A673 (cell line): ENCODE measurements at regions not wholly inside any gene's neighbourhood (a gene's known extent, or its start where the extent isn't known, plus 50 kb on each side); places are given as distances from the start of the nearest gene placed in this dataset.

Source experiments
- BruUV-seq: library from RNA; stranded (reverse); fragments of 400-500 nt; replicated peaks from 2 replicates; lab custom pipeline; 2021; lab: Mats Ljungman, UMichigan
- CTCF ChIA-PET: fragments of 300-600 bp; sonication (Branson Sonifier 250); formaldehyde crosslinking; loops from one replicate; lab custom pipeline; 2022; ENCODE audit warnings: antibody characterized with exemption; lab: Charles Lee
- POLR2A ChIA-PET: fragments of 300-600 bp; sonication (Branson Sonifier 250); formaldehyde crosslinking; loops from one replicate; lab custom pipeline; 2022; ENCODE audit warnings: antibody characterized with exemption; ENCODE audit not compliant: low non-redundant PET; lab: Charles Lee
- DNase-seq: peaks from one replicate; pipeline ENCODE4 v3.0.0-alpha.2; 2015; ENCODE audit warnings: low spot score
- H3K27ac ChIP-seq: fragments of 200-600 bp; sonication (generic); 2 replicates; pipeline ENCODE4 v1.5.1; 2016; ENCODE audit warnings: mixed run types, low read depth, mild to moderate bottlenecking, mixed read lengths, antibody characterized with exemption, low read length; ENCODE audit not compliant: poor library complexity, severe bottlenecking
- H3K27me3 ChIP-seq: fragments of 200-600 bp; sonication (generic); replicated peaks from 2 replicates; pipeline ENCODE4 v1.6.1; 2017; ENCODE audit warnings: mixed run types, low read depth, mild to moderate bottlenecking, mixed read lengths, antibody characterized with exemption, low read length; ENCODE audit not compliant: insufficient read depth, poor library complexity
- H3K36me3 ChIP-seq: fragments of 200-600 bp; sonication (generic); 2 replicates; pipeline ENCODE4 v1.6.1; 2016; ENCODE audit warnings: mixed run types, mild to moderate bottlenecking, mixed read lengths, antibody characterized with exemption, low read length; ENCODE audit not compliant: insufficient read depth, poor library complexity, severe bottlenecking
- H3K4me1 ChIP-seq: fragments of 200-600 bp; sonication (generic); 2 replicates; pipeline ENCODE4 v1.6.1; 2017; ENCODE audit warnings: mixed run types, mild to moderate bottlenecking, mixed read lengths, antibody characterized with exemption, low read length; ENCODE audit not compliant: insufficient read depth, poor library complexity, severe bottlenecking
- H3K4me3 ChIP-seq: fragments of 200-600 bp; sonication (generic); 2 replicates; pipeline ENCODE4 v1.5.1; 2016; ENCODE audit warnings: low read depth, mixed run types, mild to moderate bottlenecking, mixed read lengths, low read length; ENCODE audit not compliant: poor library complexity, severe bottlenecking
- H3K9me3 ChIP-seq: fragments of 200-600 bp; sonication (generic); 2 replicates; pipeline ENCODE4 v1.6.1; 2016; ENCODE audit warnings: mixed run types, low read depth, mild to moderate bottlenecking, mixed read lengths, antibody characterized with exemption, low read length; ENCODE audit not compliant: poor library complexity, severe bottlenecking
- EZH2 ChIP-seq: fragments of 200-600 bp; sonication (generic); IDR thresholded peaks from 2 replicates; pipeline ENCODE4 v1.6.1; 2017; ENCODE audit warnings: borderline replicate concordance, low read depth, mild to moderate bottlenecking, mixed read lengths, antibody characterized with exemption, low read length; ENCODE audit not compliant: poor library complexity, severe bottlenecking
- intact Hi-C: fragments of 100-400 bp; cut with micrococcal nuclease; formaldehyde crosslinking; loops from one replicate; pipeline ENCODE4 v1.10.0; 2022; ENCODE audit not compliant: unreplicated experiment
- TF ChIP-seq, protein P1 (sequence below): fragments of 300-800, 200-600 bp; sonication (generic); conservative IDR thresholded peaks from 2 replicates; pipeline ENCODE4 v1.5.1; 2017; ENCODE audit warnings: low read depth, mild to moderate bottlenecking, antibody characterized with exemption, low read length, moderate library complexity, mixed read lengths

DNA sequence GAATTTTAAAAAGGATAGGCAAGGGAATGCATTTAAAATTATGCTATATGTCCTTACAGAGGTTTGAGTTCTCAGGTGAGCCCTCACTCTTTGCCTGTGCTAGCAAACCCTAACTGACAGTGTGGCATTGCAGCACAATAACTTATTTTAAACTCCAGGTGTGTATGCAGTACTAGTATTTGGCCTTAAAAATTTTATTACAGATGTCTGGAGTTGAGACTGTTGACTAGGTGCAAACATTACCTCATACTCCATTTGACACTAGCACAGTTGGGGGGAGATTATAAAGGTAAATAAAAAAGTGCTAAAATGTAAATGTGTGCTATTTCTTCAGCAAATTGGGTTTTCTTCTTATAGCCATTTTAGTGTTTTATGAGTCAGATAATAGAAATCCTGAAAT lies 407.7 kb downstream of the SH3GL2 start:
- CTCF ChIA-PET, result no interaction called here

DNA sequence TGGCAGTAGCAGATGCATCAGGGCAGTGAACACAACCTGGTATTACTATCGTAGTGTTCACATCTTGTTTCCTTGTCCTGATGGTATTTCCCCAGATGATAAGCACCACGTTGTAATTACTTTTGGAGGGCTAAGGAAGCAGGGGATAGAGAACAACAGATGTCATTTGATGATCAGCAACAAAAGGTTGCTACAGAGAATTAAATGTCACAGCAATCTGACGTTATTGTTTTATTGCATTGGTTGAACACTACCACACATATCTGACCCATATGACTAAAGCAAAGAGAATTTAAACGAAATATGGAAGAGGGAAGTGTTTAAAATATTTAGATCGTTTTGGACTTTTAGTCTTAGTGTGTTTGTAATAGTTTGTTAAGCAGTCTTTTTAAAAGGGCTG lies 408.3 kb downstream of the SH3GL2 start:
- Histone ChIP-seq H3K4me3 (no peak overlapping the region), H3K36me3 (no peaks in the 10 kb centered on the region), H3K27me3 (no peaks in the 10 kb centered on the region), H3K9me3 (no peaks in the 10 kb centered on the region), H3K4me1 (no peaks in the 10 kb centered on the region), H3K27ac (no peak overlapping the region)
- POLR2A ChIA-PET, result no interaction called here
- no peak for DNase-seq
- intact Hi-C loops, result loop anchor here (5.0 kb wide), 1 partner anchor 995 kb away; no protein-coding TSS in a partner anchor
- TF ChIP-seq, protein P1, sequence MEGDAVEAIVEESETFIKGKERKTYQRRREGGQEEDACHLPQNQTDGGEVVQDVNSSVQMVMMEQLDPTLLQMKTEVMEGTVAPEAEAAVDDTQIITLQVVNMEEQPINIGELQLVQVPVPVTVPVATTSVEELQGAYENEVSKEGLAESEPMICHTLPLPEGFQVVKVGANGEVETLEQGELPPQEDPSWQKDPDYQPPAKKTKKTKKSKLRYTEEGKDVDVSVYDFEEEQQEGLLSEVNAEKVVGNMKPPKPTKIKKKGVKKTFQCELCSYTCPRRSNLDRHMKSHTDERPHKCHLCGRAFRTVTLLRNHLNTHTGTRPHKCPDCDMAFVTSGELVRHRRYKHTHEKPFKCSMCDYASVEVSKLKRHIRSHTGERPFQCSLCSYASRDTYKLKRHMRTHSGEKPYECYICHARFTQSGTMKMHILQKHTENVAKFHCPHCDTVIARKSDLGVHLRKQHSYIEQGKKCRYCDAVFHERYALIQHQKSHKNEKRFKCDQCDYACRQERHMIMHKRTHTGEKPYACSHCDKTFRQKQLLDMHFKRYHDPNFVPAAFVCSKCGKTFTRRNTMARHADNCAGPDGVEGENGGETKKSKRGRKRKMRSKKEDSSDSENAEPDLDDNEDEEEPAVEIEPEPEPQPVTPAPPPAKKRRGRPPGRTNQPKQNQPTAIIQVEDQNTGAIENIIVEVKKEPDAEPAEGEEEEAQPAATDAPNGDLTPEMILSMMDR, result no peak
- TF ChIP-seq EZH2, result no peak
- no TSS peak for BruUV-seq
- CTCF ChIA-PET, result no interaction called here

More for the DNA sequence above, 407.7 kb downstream of the SH3GL2 start:
- DNase-seq, result no peak
- H3K36me3 ChIP-seq, result no peaks in the 10 kb centered on the region
- H3K27me3 ChIP-seq, result no peaks in the 10 kb centered on the region
- H3K9me3 ChIP-seq, result no peaks in the 10 kb centered on the region
- intact Hi-C loops, result loop anchor here (5.0 kb wide), 1 partner anchor 996 kb away; no protein-coding TSS in a partner anchor
- BruUV-seq, result no TSS peak
- TF ChIP-seq, protein P1, result no peak
- TF ChIP-seq EZH2, result no peak
- H3K4me1 ChIP-seq, result no peaks in the 10 kb centered on the region
- no peak overlapping the region for H3K27ac ChIP-seq
- H3K4me3 ChIP-seq, result no peak overlapping the region
- POLR2A ChIA-PET, result no interaction called here

DNA sequence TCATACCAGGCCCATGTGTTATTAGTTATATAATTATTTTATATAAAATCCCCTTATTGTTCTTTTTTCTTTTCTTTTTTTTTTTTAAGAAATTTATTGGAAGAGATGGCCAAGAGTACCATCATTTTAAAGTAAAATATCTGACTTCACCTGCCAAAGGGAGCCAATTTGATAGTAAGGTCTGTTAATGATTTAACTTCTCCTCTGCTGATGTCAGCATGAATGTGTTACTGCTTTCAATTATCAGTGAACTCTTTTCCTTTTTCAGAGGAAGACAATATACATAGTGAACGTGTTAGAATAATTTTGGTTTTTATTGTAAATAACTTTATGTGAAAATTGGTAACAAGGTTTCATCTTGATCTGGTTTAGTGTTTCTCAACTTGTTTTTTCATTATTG lies 409.6 kb downstream of the SH3GL2 start:
- Histone ChIP-seq H3K27me3 (no peaks in the 10 kb centered on the region), H3K4me1 (no peaks in the 10 kb centered on the region), H3K27ac (no peak overlapping the region), H3K9me3 (no peaks in the 10 kb centered on the region), H3K4me3 (no peak overlapping the region), H3K36me3 (no peaks in the 10 kb centered on the region)
- BruUV-seq, result no TSS peak
- TF ChIP-seq, protein P1, result no peak
- no peak for TF ChIP-seq EZH2
- CTCF ChIA-PET, result no interaction called here
- intact Hi-C loops, result loop anchor here (5.0 kb wide), 1 partner anchor 994 kb away; no protein-coding TSS in a partner anchor
- no peak for DNase-seq
- POLR2A ChIA-PET, result no interaction called here
